CD4-positive, alpha-beta memory T cell (primary cell): ENCODE measurements at regions not wholly inside any gene's neighbourhood (a gene's known extent, or its start where the extent isn't known, plus 50 kb on each side); places are given as distances from the start of the nearest gene placed in this dataset.

Experiments
- CTCF ChIA-PET: fragments of 350-600 bp; sonication (Branson Sonifier 250); formaldehyde crosslinking; loops from one replicate; lab custom pipeline; 2021; ENCODE audit warnings: inconsistent platforms; ENCODE audit not compliant: partially characterized antibody; lab: Charles Lee
- POLR2A ChIA-PET: fragments of 350-600 bp; sonication (Branson Sonifier 250); formaldehyde crosslinking; loops from one replicate; lab custom pipeline; 2021; ENCODE audit not compliant: partially characterized antibody; lab: Charles Lee
- DNase-seq, 5 donors: peaks; one replicate each; pipeline versions ENCODE4 v3.0.0 to v3.0.0-alpha.2; 2020 to 2022; ENCODE audit warnings: mixed read lengths in 1 of 5
- H3K27ac ChIP-seq: one replicate; pipeline ENCODE4 v1.7.0; 2013; ENCODE audit warnings: low read depth, low read length
- H3K27me3 ChIP-seq: 2 replicates; pipeline ENCODE4 v1.7.0; 2013; ENCODE audit warnings: mild to moderate bottlenecking, low read length, moderate library complexity; ENCODE audit not compliant: insufficient read depth
- H3K36me3 ChIP-seq: 2 replicates; pipeline ENCODE4 v1.7.0; 2013; ENCODE audit warnings: mild to moderate bottlenecking, low read length, moderate library complexity; ENCODE audit not compliant: insufficient read depth
- H3K4me1 ChIP-seq: 2 replicates; pipeline ENCODE4 v1.7.0; 2013; ENCODE audit warnings: mild to moderate bottlenecking, low read length, moderate library complexity; ENCODE audit not compliant: insufficient read depth
- H3K4me3 ChIP-seq, 2 donors: one replicate each; pipeline ENCODE4 v1.7.0; 2013; ENCODE audit warnings: low read length in 2 of 2, mild to moderate bottlenecking in 1 of 2
- H3K9me3 ChIP-seq, 2 donors: one replicate each; pipeline ENCODE4 v1.7.0; 2013; ENCODE audit warnings: low read length in 2 of 2, control low read depth in 1 of 2; ENCODE audit not compliant: control insufficient read depth in 1 of 2
- H3K27ac Mint-ChIP-seq, 7 donors: one replicate each; pipeline ENCODE4 v1.8.0; 2020 to 2021; ENCODE audit warnings: mixed read lengths in 7 of 7, mild to moderate bottlenecking in 6 of 7, inconsistent platforms in 3 of 7, moderate library complexity in 3 of 7
- H3K27me3 Mint-ChIP-seq, 2 donors: one replicate each; pipeline ENCODE4 v1.8.0; 2020 to 2021; ENCODE audit warnings: mixed read lengths in 2 of 2
- H3K36me3 Mint-ChIP-seq, 2 donors: one replicate each; pipeline ENCODE4 v1.8.0; 2020 to 2021; ENCODE audit warnings: mixed read lengths in 2 of 2, inconsistent platforms in 1 of 2, mild to moderate bottlenecking in 1 of 2
- H3K4me1 Mint-ChIP-seq, 4 donors: one replicate each; pipeline ENCODE4 v1.8.0; 2020 to 2021; ENCODE audit warnings: mixed read lengths in 4 of 4, mild to moderate bottlenecking in 1 of 4
- H3K4me3 Mint-ChIP-seq, 8 donors: one replicate each; pipeline ENCODE4 v1.8.0; 2020 to 2021; ENCODE audit warnings: mixed read lengths in 8 of 8, mild to moderate bottlenecking in 7 of 8, moderate library complexity in 6 of 8, inconsistent platforms in 3 of 8
- H3K9me3 Mint-ChIP-seq, 8 donors: one replicate each; pipeline ENCODE4 v1.8.0; 2020 to 2021; ENCODE audit warnings: mixed read lengths in 8 of 8, mild to moderate bottlenecking in 5 of 8, inconsistent platforms in 3 of 8, moderate library complexity in 1 of 8
- intact Hi-C: fragments of 100-400 bp; cut with micrococcal nuclease; formaldehyde crosslinking; loops from one replicate; pipeline ENCODE4 v1.15.1; 2023

- intact Hi-C loops = no loop called here
- no peak for DNase-seq
- no peak overlapping the region for H3K4me3 Mint-ChIP-seq
- ChIA-PET CTCF (no interaction called here), POLR2A (no interaction called here)
- no peaks in the 10 kb centered on the region for H3K36me3 Mint-ChIP-seq
- Histone ChIP-seq H3K27ac (no peak overlapping the region), H3K9me3 (no peaks in the 10 kb centered on the region), H3K27me3 (no peaks in the 10 kb centered on the region), H3K4me1 (no peaks in the 10 kb centered on the region), H3K4me3 (no peak overlapping the region), H3K36me3 (no peaks in the 10 kb centered on the region)
- peaks cover 13 to 15% of the 10 kb centered on the region in 2 donors for H3K27me3 Mint-ChIP-seq
- no peak overlapping the region for H3K27ac Mint-ChIP-seq
- H3K9me3 Mint-ChIP-seq = peaks cover 0 to 11% (median 1%) of the 10 kb centered on the region in 8 donors
- no peaks in the 10 kb centered on the region for H3K4me1 Mint-ChIP-seq
Observed at GRCh38 chr17:68737761-68738443, 136.7 kb upstream of the FAM20A start.

- no peak overlapping the region for H3K27ac Mint-ChIP-seq
- CTCF ChIA-PET = no interaction called here
Observed at GRCh38 chr17:68734931-68735330, 133.8 kb upstream of the FAM20A start.

GRCh38 chr17:68734187-68734900 is 133.2 kb upstream of the FAM20A start:
- no peak overlapping the region for H3K27ac Mint-ChIP-seq
- H3K27ac ChIP-seq = no peak overlapping the region
- peaks cover 0 to 11% (median 6%) of the 10 kb centered on the region in 8 donors for H3K9me3 Mint-ChIP-seq
- H3K36me3 Mint-ChIP-seq = no peaks in the 10 kb centered on the region
- no peaks in the 10 kb centered on the region for H3K36me3 ChIP-seq
- intact Hi-C loops = no loop called here
- POLR2A ChIA-PET = no interaction called here
- H3K4me3 Mint-ChIP-seq = no peak overlapping the region
- peaks cover 10 to 12% of the 10 kb centered on the region in 2 donors for H3K27me3 Mint-ChIP-seq
- CTCF ChIA-PET = no interaction called here
- DNase-seq = no peak
- no peak overlapping the region for H3K4me3 ChIP-seq
- H3K4me1 Mint-ChIP-seq = no peaks in the 10 kb centered on the region
- H3K4me1 ChIP-seq = no peaks in the 10 kb centered on the region
- H3K27me3 ChIP-seq = no peaks in the 10 kb centered on the region
- H3K9me3 ChIP-seq = no peaks in the 10 kb centered on the region

More at GRCh38 chr17:68734931-68735330, 133.8 kb upstream of the FAM20A start:
- no peaks in the 10 kb centered on the region for H3K36me3 ChIP-seq
- no peaks in the 10 kb centered on the region for H3K4me1 Mint-ChIP-seq
- H3K9me3 Mint-ChIP-seq = peaks cover 0 to 11% (median 6%) of the 10 kb centered on the region in 8 donors
- H3K27ac ChIP-seq = no peak overlapping the region
- H3K9me3 ChIP-seq = no peaks in the 10 kb centered on the region
- no peak overlapping the region for H3K4me3 ChIP-seq
- peaks cover 10 to 12% of the 10 kb centered on the region in 2 donors for H3K27me3 Mint-ChIP-seq
- no peaks in the 10 kb centered on the region for H3K27me3 ChIP-seq
- H3K4me3 Mint-ChIP-seq = no peak overlapping the region
- intact Hi-C loops = no loop called here
- DNase-seq = no peak
- POLR2A ChIA-PET = no interaction called here
- no peaks in the 10 kb centered on the region for H3K36me3 Mint-ChIP-seq
- no peaks in the 10 kb centered on the region for H3K4me1 ChIP-seq

GRCh38 chr17:68733241-68734176 is 132.3 kb upstream of the FAM20A start:
- Histone ChIP-seq H3K4me3 (no peak overlapping the region), H3K27ac (no peak overlapping the region), H3K4me1 (no peaks in the 10 kb centered on the region), H3K27me3 (no peaks in the 10 kb centered on the region), H3K36me3 (no peaks in the 10 kb centered on the region), H3K9me3 (no peaks in the 10 kb centered on the region)
- H3K4me3 Mint-ChIP-seq = no peak overlapping the region
- intact Hi-C loops = no loop called here
- ChIA-PET CTCF (no interaction called here), POLR2A (no interaction called here)
- no peaks in the 10 kb centered on the region for H3K4me1 Mint-ChIP-seq
- DNase-seq = no peak
- H3K36me3 Mint-ChIP-seq = no peaks in the 10 kb centered on the region
- peaks cover 0 to 11% (median 6%) of the 10 kb centered on the region in 8 donors for H3K9me3 Mint-ChIP-seq
- peaks cover 10 to 12% of the 10 kb centered on the region in 2 donors for H3K27me3 Mint-ChIP-seq
- H3K27ac Mint-ChIP-seq = no peak overlapping the region

GRCh38 chr17:68732301-68732749 is 131.2 kb upstream of the FAM20A start:
- no peaks in the 10 kb centered on the region for H3K9me3 ChIP-seq
- H3K36me3 ChIP-seq = no peaks in the 10 kb centered on the region
- H3K9me3 Mint-ChIP-seq = peaks cover 0 to 11% (median 6%) of the 10 kb centered on the region in 8 donors
- H3K27me3 ChIP-seq = no peaks in the 10 kb centered on the region
- intact Hi-C loops = no loop called here
- peaks cover 12 to 15% of the 10 kb centered on the region in 2 donors for H3K27me3 Mint-ChIP-seq
- no peak overlapping the region for H3K4me3 ChIP-seq
- no peaks in the 10 kb centered on the region for H3K4me1 ChIP-seq
- H3K27ac Mint-ChIP-seq = no peak overlapping the region
- no peak overlapping the region for H3K27ac ChIP-seq
- no peak for DNase-seq
- no peaks in the 10 kb centered on the region for H3K4me1 Mint-ChIP-seq
- CTCF ChIA-PET = no interaction called here
- POLR2A ChIA-PET = no interaction called here
- no peak overlapping the region for H3K4me3 Mint-ChIP-seq
- H3K36me3 Mint-ChIP-seq = no peaks in the 10 kb centered on the region

- H3K4me1 ChIP-seq = no peaks in the 10 kb centered on the region
- intact Hi-C loops = no loop called here
- no peak overlapping the region for H3K4me3 Mint-ChIP-seq
- no peak overlapping the region for H3K27ac Mint-ChIP-seq
- no peaks in the 10 kb centered on the region for H3K36me3 Mint-ChIP-seq
- H3K9me3 ChIP-seq = no peaks in the 10 kb centered on the region
- H3K27me3 Mint-ChIP-seq = peaks cover 12 to 19% of the 10 kb centered on the region in 2 donors
- ChIA-PET POLR2A (no interaction called here), CTCF (no interaction called here)
- H3K27ac ChIP-seq = no peak overlapping the region
- H3K4me1 Mint-ChIP-seq = no peaks in the 10 kb centered on the region
- H3K4me3 ChIP-seq = no peak overlapping the region
- H3K27me3 ChIP-seq = no peaks in the 10 kb centered on the region
- peaks cover 0 to 11% (median 6%) of the 10 kb centered on the region in 8 donors for H3K9me3 Mint-ChIP-seq
- no peak for DNase-seq
- H3K36me3 ChIP-seq = no peaks in the 10 kb centered on the region
Observed at GRCh38 chr17:68731465-68731864, 130.3 kb upstream of the FAM20A start.

GRCh38 chr17:68719431-68719830 is 118.3 kb upstream of the FAM20A start:
- no peaks in the 10 kb centered on the region for H3K4me1 ChIP-seq
- CTCF ChIA-PET = no interaction called here
- H3K9me3 Mint-ChIP-seq = peaks cover 0 to 6% (median under 1%) of the 10 kb centered on the region in 8 donors
- no peaks in the 10 kb centered on the region for H3K36me3 ChIP-seq
- H3K27me3 ChIP-seq = peaks cover 3% of the 10 kb centered on the region
- no peak overlapping the region for H3K4me3 ChIP-seq
- H3K27ac Mint-ChIP-seq = no peak overlapping the region
- no peak overlapping the region for H3K4me3 Mint-ChIP-seq
- DNase-seq = no peak
- intact Hi-C loops = no loop called here
- POLR2A ChIA-PET = no interaction called here
- no peaks in the 10 kb centered on the region for H3K9me3 ChIP-seq
- H3K27me3 Mint-ChIP-seq = peaks cover 13 to 22% of the 10 kb centered on the region in 2 donors
- H3K27ac ChIP-seq = no peak overlapping the region
- H3K4me1 Mint-ChIP-seq = no peaks in the 10 kb centered on the region
- H3K36me3 Mint-ChIP-seq = no peaks in the 10 kb centered on the region
